HG02884 (cell line): ENCODE measurements at regions not wholly inside any gene's neighbourhood (a gene's known extent, or its start where the extent isn't known, plus 50 kb on each side); places are given as distances from the start of the nearest gene placed in this dataset.
"Not testable (repeated sequence)": the region's sequence is repeated elsewhere in the genome, so short reads cannot be mapped to it uniquely, and the experiment has no call there.

Experiments used
- ATAC-seq: cut with Tn5 transposase; IDR thresholded peaks from one replicate; pipeline ENCODE4 v1.9.1; 2021; ENCODE audit warnings: mild to moderate bottlenecking, moderate library complexity; ENCODE audit not compliant: unreplicated experiment

DNA sequence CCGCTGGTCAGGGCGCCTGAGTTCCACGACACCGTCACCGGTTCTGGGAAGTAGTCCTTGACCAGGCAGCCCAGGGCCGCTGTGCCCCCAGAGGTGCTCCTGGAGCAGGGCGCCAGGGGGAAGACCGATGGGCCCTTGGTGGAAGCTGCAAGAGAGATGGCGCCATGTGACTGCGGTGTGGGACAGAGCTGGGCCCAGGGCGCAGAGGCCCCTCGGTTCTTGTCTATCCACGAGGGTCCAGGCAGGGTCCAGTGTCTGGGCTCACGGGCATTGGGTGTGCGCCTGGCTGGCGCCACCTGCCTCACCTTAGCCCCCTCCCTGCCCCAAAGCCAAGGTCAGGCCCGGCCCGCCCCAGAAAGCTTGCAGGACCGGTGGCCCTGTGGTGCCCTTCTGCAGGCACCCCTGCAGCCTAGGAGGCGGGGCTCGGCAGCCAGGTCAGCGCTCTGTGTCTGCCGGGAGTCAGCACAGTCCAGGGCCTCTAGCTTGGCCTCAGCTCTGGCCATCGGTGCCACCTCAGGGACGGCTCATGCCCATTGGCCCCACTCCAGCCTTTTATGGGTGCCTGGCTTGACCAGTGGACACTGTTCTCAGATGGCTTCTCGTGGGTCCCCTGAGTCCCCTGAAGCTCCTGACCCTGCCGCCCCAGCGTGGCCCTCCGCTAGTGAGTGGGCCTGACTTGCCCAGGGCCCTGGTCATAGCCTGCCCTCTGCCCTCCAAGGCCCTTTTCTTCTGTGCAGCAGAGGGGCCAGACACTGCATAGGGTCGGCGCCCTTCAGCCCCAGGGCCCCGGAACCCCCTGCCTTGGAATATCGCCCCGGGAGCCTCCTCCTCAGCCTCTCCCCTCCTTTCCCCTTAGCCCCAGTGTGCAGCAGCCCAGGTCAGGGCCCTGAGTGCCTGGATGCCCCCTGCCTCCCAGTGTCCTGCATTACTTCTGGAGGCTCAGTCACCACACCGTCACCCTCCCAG lies 245.2 kb downstream of the TMEM121 start:
- ATAC-seq, result not testable (repeated sequence)

DNA sequence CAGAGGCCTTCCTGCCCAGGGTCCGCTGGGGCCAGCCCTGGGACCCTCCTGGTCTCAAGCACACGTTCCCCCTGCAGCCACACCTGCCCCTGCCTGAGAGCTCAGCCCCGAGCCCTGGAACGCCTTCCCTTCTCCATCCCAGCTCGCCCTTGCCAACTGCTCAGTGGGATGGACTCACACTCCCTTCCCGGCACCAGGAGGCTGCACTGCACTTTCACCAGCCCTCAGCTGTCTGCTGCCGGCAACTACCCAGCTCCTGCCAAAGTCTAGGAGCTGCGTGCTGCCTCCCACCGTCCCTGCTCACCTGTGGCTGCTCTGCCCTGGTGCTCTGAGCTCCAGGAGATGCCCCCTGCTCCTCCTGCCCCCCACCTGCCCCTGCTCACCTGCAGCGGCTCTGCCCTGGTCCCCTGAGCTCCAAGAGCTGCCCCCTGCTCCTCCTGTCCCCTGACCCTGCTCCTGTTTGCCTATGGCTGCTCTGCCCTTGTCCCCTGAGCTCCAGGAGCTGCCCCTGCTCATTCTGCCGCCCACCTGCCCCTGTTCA lies 246.4 kb downstream of the TMEM121 start:
- not testable (repeated sequence) for ATAC-seq

DNA sequence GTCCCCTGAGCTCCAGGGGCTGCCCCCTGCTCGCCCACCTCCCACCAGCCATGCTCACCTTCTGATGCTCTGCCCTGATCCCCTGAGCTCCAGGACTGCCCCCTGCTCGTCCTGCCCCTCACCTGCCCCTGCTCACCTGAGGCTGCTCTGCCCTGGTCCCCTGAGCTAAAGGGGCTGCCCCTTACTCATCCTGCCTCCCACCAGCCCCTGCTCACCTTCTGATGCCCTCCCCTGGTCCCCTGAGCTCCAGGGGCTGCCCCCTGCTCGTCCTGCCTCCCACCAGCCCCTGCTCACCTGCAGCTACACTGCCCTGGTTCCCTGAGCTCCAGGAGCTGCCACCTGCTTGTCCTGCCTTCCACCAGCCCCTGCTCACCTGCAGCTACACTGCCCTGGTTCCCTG lies 247.2 kb downstream of the TMEM121 start:
- no peak for ATAC-seq

DNA sequence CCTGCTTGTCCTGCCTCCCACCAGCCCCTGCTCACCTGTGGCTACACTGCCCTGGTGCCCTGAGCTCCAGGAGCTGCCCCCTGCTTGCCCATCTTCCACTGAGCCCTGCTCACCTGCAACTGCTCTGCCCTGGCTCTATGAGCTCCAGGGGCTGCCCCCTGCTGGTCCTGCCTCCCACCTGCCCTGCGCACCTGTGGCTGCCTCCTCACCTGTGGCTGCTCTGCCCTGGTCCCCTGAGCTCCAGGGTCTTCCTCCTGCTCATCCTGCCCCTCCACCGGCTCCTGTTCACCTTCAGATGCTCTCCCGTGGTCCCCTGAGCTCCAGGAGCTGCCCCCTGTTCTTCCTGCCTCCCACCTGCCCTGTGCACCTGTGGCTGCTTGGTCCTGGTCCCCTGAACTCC lies 247.6 kb downstream of the TMEM121 start:
- ATAC-seq, result no peak

DNA sequence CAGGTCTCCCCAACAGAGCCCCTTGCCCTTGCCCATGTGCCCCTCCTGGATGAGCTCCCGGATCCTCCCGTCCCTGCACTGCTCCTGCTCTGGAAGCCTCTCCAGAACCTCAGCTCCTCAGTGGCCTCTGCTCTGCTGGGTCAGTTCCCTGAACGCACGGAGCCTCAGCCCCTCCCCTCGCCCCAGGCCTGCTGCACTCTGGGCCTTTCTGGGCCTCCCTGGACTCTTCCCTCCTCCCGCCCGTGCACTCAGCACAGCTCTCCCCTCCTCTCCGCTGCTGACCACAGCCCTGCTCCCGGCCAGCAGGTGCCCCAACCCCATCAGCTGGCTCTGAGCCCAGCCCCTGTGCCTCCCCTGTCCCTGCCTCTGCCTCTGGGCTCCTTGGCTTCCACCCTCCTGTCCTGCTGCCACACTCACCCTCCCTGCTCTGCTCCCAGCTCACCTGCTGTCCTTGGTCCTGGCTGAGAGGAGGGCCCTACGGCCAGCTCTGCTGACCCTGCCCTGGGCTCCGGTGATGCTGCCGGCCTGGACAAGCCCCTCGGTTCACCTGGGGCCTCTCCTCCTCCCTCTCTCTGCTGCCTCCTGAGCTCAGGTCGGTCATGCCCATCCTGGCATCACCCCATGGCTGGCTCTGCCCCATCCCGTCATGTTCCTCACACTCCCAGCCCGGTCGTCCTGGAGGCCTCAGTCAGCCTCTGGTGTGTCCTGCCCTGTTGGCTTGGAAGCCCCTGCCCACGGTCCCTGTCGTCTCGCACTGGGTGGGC lies 248.4 kb downstream of the TMEM121 start:
- not testable (repeated sequence) for ATAC-seq

DNA sequence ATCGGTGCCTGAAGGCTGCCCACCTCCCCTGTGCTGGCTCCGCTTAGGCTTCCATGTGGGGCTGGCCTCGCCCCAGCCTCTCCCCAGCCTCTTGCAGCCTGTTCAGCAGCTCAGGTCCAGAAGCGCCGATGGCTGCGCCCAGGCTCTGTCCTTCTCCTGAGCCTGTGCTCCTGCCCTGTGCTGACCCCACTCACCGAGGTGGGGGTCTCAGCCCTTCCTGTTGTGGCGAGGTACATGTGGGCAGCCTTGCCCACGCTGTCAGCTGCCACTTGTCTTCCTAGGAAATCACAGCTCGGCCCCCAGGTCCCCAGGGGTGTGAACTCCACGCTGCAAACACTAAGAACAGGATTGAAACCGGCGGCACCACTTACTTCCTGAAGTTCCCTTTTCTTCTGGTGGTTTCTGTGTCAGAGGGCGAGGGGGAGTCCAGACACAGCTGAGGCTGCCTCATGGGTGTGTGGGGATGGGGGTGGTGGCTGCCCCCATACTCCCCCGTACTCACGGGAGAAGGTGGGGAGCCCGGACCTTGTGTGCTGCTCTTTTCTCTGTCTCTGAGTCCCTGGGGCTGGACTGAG lies 249.1 kb downstream of the TMEM121 start:
- ATAC-seq, result not testable (repeated sequence)

DNA sequence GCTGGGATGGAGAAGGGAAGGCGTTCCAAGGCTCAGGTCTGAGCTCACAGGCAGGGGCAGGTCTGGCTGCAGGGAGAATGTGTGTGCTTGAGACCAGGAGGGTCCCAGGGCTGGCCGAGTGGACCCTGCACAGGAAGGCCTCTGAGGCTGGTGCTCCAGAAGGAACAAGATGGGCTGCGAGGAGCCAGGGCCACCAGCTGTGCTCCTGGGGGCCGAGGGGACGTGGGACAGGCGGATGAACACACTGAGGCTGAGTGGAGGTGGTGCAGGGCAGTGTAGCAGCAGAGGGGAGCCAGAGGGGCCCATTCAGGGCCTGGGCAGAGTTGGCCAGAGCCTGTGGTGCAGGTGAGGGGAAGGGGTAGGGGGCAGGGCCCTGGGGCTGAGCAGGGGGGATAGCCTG lies 249.7 kb downstream of the TMEM121 start:
- ATAC-seq, result not testable (repeated sequence)

DNA sequence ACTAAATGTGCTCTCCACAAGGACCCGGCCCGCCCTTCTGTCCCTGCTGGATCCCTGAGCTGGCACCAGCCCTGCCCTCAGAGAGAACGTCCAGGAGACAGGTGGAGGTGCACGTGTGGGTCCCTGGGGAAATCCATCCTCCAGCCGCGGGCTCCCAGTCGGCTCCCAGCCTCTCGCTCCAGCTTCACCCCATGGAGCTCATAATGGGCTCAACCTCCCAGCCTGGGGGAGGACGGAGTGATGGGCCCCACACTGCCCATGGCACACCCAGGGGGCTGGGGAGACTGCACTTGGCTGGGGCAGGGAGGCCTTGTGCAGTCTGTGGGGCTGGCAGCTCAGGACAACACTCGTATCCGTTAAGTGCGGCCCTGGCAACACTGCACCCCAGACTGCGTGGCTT lies 250.5 kb downstream of the TMEM121 start:
- no peak for ATAC-seq

DNA sequence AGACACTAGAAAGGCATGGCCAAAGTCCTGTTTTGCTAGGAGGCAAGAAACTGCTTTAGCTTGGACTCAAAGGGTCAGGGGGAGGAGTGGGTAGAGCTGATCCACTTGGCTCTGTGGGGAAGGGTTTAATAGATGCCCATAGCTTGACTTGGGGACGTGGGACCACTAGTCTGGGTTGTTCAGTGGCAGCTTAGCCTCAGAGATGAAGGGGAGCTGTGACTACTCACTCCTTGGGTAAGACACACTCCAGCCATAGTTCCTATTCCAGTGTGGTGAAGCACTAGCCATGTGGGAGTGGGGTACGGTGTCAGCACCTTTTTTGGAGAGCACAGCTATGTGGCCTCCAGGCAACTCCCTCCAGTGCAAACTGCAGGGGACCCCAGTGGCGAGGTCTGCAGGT lies 257.3 kb downstream of the TMEM121 start:
- no peak for ATAC-seq

DNA sequence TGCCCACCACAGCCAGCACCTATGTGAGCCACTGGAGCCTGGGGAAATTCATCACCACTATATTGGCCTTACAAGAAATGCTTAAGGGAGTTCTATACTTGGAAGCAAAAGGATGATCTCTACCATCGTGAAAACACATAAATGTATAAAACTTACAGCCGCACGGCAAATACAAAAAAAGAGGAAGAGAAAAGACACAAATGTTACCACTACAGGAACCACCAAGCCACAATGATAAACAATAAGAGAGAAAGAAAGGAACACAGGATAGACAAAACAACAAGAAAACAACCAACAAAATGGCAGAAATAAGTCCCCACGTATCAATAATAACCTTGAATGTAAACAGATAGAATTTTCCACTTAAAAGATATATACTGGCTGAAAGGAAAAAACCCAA lies 267.5 kb downstream of the TMEM121 start:
- ATAC-seq, result no peak

DNA sequence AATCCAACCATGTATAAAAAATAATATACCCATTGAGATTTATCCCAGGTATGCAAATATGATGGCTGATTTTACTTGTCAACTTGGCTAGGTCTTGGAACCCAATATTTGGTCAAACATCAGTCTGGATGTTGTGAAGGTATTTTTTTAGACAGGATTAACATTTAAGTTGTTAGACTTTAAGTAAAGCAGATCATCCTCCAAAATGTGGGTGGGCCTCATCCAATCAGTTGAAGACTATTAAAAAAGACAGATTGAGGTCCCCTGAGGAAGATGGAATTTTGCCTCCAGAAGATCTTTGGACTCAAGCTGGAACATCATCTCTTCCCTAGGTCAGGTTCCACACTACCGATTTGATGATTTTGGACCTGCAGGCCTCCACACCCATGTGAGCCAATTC lies 271.2 kb downstream of the TMEM121 start:
- no peak for ATAC-seq

DNA sequence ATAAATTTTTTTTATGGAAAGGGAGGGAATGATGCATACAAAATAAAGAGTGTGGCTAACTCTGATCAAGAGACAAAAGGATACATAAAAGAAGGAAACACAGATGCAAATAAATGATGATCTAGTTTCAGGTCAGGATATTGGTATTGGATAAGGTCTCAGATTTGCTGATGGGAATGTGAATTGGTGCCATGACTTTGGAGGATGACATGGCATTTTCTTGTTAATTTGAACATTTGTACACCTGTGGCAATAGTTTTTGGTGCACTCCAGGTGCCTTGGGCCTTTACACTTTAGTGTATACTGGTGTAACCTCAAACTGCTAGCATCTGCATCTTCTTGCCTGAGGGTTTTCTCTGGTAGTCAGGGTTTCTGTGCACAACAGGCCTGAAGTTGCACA lies 279.3 kb downstream of the TMEM121 start:
- ATAC-seq, result no peak

DNA sequence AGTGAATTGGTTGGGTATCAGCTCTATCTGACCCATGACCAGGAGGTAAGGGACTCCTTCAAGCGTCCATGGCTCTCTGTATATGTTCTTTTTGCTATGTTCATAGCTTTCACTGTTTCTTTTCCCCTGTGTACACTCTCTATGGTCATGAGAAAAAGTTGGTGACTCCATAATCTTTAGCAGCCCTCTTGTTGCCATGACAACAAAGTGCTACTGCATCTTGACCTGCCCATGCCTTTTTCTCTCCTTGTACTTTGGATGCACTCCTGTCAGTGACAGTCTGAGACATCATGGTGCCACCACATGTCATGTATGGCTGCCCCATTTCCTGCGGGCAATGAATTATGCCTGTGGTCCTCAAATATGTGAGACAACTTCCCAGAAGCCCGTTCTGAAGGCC lies 280.2 kb downstream of the TMEM121 start:
- ATAC-seq, result no peak

DNA sequence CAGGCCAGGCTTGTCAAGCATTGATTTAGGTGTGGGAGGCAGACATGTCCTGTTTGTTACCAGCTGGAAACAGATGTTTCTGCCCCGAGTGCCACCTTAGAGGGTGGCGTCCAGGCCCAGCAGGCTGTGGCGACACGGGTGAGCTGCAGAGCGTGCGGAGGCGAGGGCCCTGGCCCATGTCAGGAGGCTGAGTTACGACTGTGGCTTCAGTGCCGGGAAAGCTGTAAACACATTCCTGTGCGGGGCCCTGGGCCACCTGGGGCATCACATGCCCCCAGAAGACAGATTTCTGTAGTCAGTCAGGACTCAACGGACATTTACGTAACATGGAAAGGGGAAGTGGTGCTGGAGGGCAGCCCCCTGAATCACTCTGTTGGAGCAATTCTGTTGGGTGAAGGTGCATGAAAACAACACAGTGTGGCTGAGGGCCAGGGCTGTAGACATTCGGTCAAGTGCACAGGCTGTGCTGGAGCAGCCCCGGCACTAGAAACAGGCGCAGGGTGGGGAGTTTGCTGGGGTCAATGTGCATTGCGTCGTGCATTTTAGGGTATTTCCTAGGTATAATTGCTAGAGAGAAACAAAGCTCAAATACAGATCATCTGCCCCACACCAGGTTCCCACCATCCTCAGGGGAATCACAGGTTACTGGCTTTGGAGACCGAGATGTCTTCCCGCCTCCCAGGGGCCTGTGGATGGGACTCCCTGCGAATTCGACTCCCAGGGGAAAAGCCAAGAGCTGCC lies 291.8 kb downstream of the TMEM121 start:
- ATAC-seq, result no peak

DNA sequence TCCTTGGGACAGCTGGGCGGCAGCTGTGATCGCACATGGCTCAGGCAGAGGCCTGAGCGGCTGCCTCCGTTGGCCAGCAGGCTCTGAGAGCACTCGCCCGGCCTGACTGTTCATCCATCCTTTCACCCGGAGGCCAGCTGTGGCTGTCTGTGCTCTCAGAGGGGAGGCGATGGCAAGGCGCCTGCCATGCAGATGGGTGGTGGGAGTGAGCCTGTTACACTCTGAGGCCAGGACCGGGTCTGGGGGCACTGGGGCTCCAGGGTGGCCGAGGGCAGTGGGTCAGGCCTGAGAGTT lies 292.3 kb downstream of the TMEM121 start:
- no peak for ATAC-seq

DNA sequence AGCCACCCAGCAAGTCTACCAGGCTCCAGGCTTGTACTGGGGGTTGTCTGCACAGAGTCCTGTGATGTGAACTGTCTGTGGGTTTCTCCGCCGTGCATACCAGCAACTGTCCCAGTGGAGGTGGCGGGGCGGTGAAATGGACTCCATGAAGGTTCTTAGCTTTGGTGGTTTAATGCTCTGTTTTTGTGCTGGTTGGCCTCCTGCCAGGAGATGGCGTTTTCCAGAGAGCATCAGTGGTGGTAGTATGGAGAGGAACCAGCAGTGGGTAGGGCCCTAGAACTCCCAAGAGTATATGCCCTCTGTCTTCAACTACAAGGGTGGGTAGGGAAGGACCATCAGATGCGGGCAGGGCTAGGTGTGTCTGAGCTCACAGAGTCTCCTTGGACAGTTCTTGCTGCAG lies 303.8 kb downstream of the TMEM121 start:
- no peak for ATAC-seq

DNA sequence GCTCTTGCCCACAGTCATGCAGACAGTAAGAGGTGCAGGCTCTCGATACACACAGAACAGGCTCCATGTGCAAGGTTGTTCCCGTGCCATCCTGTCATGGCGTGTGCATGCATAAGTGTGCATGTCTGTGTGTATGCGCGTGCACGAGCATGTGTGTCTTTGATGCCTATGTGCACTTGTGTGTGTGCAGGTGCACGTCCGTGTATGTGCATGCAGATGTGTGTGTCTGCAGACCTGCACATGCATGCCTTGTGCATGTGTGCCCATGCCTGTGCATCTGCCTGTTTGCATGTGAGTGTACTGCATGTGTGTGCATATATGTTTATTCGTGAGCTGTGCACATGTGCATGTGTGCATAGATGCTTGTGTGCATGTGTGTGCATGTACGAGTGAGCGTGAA lies 309.8 kb downstream of the TMEM121 start:
- no peak for ATAC-seq

DNA sequence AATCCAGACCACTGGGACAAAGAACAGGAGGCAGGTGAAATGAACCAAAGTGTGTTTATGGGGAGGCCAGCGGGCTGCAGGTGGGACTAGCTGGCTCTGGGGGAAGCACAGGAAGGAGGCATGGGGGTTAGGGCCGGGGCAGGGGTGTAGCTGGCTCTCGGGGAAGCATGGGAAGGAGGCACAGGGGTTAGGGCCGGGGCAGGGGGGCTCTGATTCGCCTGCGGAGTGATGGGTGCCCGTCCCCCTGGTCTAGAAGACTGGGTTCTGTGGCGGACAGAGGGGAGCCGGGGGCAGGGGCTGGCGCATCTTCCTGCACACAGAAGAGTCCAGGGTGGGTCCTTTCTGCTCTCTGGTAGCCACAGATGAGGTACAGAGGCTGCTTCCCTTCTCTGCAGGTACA lies 310.3 kb downstream of the TMEM121 start:
- no peak for ATAC-seq

DNA sequence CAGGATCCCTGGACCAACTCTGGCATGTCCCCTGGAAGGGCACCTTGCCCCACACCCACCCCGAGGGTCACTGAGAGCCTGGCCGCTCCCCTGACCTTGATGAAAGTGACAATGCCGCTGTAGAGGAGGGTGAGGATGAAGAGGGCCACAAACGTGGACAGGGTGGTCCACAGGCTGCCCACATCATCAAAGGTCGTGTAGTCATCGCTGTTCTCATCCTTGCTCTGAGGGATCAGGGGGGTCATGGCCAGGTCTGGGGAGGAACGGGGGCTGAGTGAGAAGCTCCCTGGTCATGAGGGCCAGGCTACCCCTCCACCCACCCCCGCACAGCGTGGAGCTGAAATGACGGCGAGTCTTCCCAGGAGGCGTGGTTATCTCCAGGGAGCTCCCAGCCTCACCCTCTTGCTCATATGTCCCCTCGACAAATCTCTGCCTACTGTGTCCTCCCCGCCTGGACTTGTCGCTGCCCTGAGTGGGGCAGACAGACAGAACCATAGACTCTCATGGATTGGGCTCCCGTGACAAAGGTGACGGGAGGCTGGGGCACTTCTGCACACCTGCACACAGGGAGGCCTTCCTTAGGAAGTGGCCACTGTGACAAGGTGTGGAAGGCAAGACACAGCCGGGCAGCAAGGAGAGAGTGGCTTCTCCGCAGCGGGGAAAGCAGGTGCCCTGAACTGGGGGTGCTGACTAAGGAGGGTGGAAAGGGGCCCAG lies 311.1 kb downstream of the TMEM121 start:
- ATAC-seq, result no peak

DNA sequence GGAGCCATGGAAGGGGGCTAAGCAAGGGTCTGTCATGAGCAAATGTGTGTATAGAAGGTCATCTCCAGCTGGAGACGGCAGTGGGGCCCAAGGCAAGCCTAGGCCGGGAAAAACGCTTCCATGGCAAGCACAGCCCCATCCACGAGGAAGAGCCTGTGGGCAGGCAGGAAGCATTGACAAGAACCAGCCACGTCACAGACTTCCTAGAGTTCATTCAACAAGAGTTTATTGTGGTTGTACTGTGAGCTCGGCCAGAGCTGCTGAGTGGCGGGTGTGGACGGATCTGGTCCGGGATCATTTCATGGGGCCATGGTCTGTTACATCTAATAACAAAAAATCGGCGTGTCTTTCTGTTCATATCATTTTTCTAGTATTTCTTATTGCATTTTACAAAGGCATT lies 311.7 kb downstream of the TMEM121 start:
- no peak for ATAC-seq
